CD14-positive monocyte (primary cell): ENCODE measurements at regions not wholly inside any gene's neighbourhood (a gene's known extent, or its start where the extent isn't known, plus 50 kb on each side); places are given as distances from the start of the nearest gene placed in this dataset.

Experiments used
- DNase-seq, 3 donors: peaks; one replicate each; pipeline ENCODE4 v3.0.0-alpha.2; 2011 to 2022
- H2AFZ ChIP-seq: 2 replicates; pipeline ENCODE4 v1.6.0; 2012; ENCODE audit warnings: mild to moderate bottlenecking, low read depth, low read length, inconsistent platforms; ENCODE audit not compliant: insufficient read depth, poor library complexity, severe bottlenecking
- H3K27ac ChIP-seq, 2 donors: 1 replicate in 1 of 2; 2 replicates in 1 of 2; pipeline ENCODE4 v1.5.1; 2012 to 2013; ENCODE audit warnings: low read length in 2 of 2, control low read depth in 1 of 2, inconsistent platforms in 1 of 2, low read depth in 1 of 2, mild to moderate bottlenecking in 1 of 2
- H3K27me3 ChIP-seq, 2 donors: one replicate each; pipeline versions ENCODE4 v1.6.0 to v1.6.1; 2011 to 2013; ENCODE audit warnings: low read length in 2 of 2; ENCODE audit not compliant: control insufficient read depth in 2 of 2, insufficient read depth in 2 of 2
- H3K36me3 ChIP-seq, 2 donors: replicated peaks in 1 of 2; 1 replicate in 1 of 2; 2 replicates in 1 of 2; pipeline versions ENCODE4 v1.5.1 to v1.6.1; 2012 to 2013; ENCODE audit warnings: low read length in 2 of 2, control low read depth in 1 of 2, inconsistent platforms in 1 of 2, mild to moderate bottlenecking in 1 of 2; ENCODE audit not compliant: insufficient read depth in 2 of 2, control insufficient read depth in 1 of 2
- H3K4me1 ChIP-seq, 2 donors: 1 replicate in 1 of 2; 2 replicates in 1 of 2; pipeline versions ENCODE4 v1.5.1 to v1.6.1; 2012 to 2013; ENCODE audit warnings: low read length in 2 of 2, control low read depth in 1 of 2, inconsistent platforms in 1 of 2, mild to moderate bottlenecking in 1 of 2, moderate library complexity in 1 of 2; ENCODE audit not compliant: insufficient read depth in 2 of 2, control insufficient read depth in 1 of 2
- H3K4me2 ChIP-seq: replicated peaks from 2 replicates; pipeline ENCODE3; 2012; ENCODE audit warnings: low read length, moderate library complexity, mild to moderate bottlenecking; ENCODE audit not compliant: poor library complexity, severe bottlenecking; ENCODE audit errors: extremely low read depth
- H3K4me3 ChIP-seq, 3 experiments: fragments of 200-600 bp in 1 of 3; sonication (generic) in 1 of 3; replicated peaks in 1 of 3; 1 replicate in 2 of 3; 2 replicates in 1 of 3; pipeline ENCODE4 v1.5.1; 2011 to 2013; ENCODE audit warnings: low read length in 3 of 3, mild to moderate bottlenecking in 3 of 3, control low read depth in 2 of 3, low read depth in 2 of 3, inconsistent platforms in 1 of 3, moderate library complexity in 1 of 3
- H3K79me2 ChIP-seq: 2 replicates; pipeline ENCODE4 v1.6.0; 2012; ENCODE audit warnings: mild to moderate bottlenecking, control low read depth, inconsistent platforms, low read length, moderate library complexity; ENCODE audit not compliant: insufficient read depth
- H3K9ac ChIP-seq: 2 replicates; pipeline ENCODE4 v1.6.0; 2017; ENCODE audit warnings: low read length, mild to moderate bottlenecking; ENCODE audit not compliant: insufficient read depth, poor library complexity, severe bottlenecking
- H3K9me3 ChIP-seq, 2 donors: replicated peaks in 1 of 2; 1 replicate in 1 of 2; 2 replicates in 1 of 2; pipeline versions ENCODE4 v1.5.1 to v1.6.1; 2012 to 2013; ENCODE audit warnings: low read length in 2 of 2, control low read depth in 1 of 2; ENCODE audit not compliant: control insufficient read depth in 1 of 2, insufficient read depth in 1 of 2
- H4K20me1 ChIP-seq: 2 replicates; pipeline ENCODE4 v1.6.0; 2012; ENCODE audit warnings: mild to moderate bottlenecking, low read length, control low read depth, moderate library complexity; ENCODE audit not compliant: insufficient read depth
- H3K27ac Mint-ChIP-seq, 7 donors: one replicate each; pipeline ENCODE4 v1.8.0; 2020; ENCODE audit warnings: mild to moderate bottlenecking in 7 of 7, mixed read lengths in 7 of 7, moderate library complexity in 6 of 7, inconsistent platforms in 2 of 7
- H3K27me3 Mint-ChIP-seq, 3 donors: one replicate each; pipeline ENCODE4 v1.8.0; 2021 to 2022; ENCODE audit warnings: low read depth in 3 of 3, mild to moderate bottlenecking in 3 of 3, mixed read lengths in 3 of 3, moderate library complexity in 3 of 3, inconsistent platforms in 1 of 3
- H3K36me3 Mint-ChIP-seq, 2 donors: one replicate each; pipeline ENCODE4 v1.8.0; 2020; ENCODE audit warnings: mixed read lengths in 2 of 2, inconsistent platforms in 1 of 2, mild to moderate bottlenecking in 1 of 2
- H3K4me1 Mint-ChIP-seq: one replicate; pipeline ENCODE4 v1.8.0; 2020; ENCODE audit warnings: mild to moderate bottlenecking, mixed read lengths
- H3K4me3 Mint-ChIP-seq, 2 donors: one replicate each; pipeline ENCODE4 v1.8.0; 2020; ENCODE audit warnings: mild to moderate bottlenecking in 2 of 2, mixed read lengths in 2 of 2, moderate library complexity in 1 of 2
- H3K9me3 Mint-ChIP-seq, 7 donors: one replicate each; pipeline ENCODE4 v1.8.0; 2020 to 2022; ENCODE audit warnings: mixed read lengths in 7 of 7, mild to moderate bottlenecking in 6 of 7, moderate library complexity in 6 of 7, inconsistent platforms in 2 of 7
- CTCF ChIP-seq: fragments of 200-600 bp; IDR thresholded peaks from one replicate; pipeline ENCODE4 v1.8.0; 2022; ENCODE audit warnings: antibody characterized with exemption, mild to moderate bottlenecking
- WGBS: methylation state at CpG from one replicate; pipeline ENCODE4 v1.1.5; 2013; ENCODE audit warnings: missing lambda C conversion rate; ENCODE audit not compliant: insufficient coverage; 5-methylcytosine and 5-hydroxymethylcytosine counted together
- intact Hi-C, 2 donors: fragments of 100-400 bp; cut with micrococcal nuclease; formaldehyde crosslinking; loops; one replicate each; pipeline versions ENCODE4 v1.15.0 to v1.15.1; 2023

GRCh38 chr3:109920749-109921148 lies 583.4 kb upstream of the DPPA4 start:
- Histone ChIP-seq H3K36me3 (no peaks in the 10 kb centered on the region), H3K79me2 (no peaks in the 10 kb centered on the region), H3K4me3 (no peak overlapping the region), H3K4me2 (no peak overlapping the region), H3K9me3 (no peaks in the 10 kb centered on the region), H3K27me3 (no peaks in the 10 kb centered on the region), H3K9ac (no peak overlapping the region), H2AFZ (no peak overlapping the region), H4K20me1 (no peaks in the 10 kb centered on the region), H3K27ac (no peak overlapping the region), H3K4me1 (no peaks in the 10 kb centered on the region)
- no peak for DNase-seq
- Mint-ChIP-seq H3K36me3 (no peaks in the 10 kb centered on the region), H3K9me3 (peaks cover 0 to 3% (median 0%) of the 10 kb centered on the region in 7 donors), H3K4me1 (no peaks in the 10 kb centered on the region), H3K27ac (no peak overlapping the region), H3K4me3 (no peak overlapping the region), H3K27me3 (no peaks in the 10 kb centered on the region)
- no CpG with 5 or more reads among the region's 2 CpGs for WGBS
- TF ChIP-seq CTCF, result no peak
- intact Hi-C loops, result no loop called here

GRCh38 chr3:109921509-109921908 lies 584.2 kb upstream of the DPPA4 start:
- no peak for TF ChIP-seq CTCF
- H3K27ac ChIP-seq, result no peak overlapping the region
- no peaks in the 10 kb centered on the region for H3K36me3 Mint-ChIP-seq
- no peaks in the 10 kb centered on the region for H3K27me3 Mint-ChIP-seq
- peaks cover 0 to 3% (median 0%) of the 10 kb centered on the region in 7 donors for H3K9me3 Mint-ChIP-seq
- H3K79me2 ChIP-seq, result no peaks in the 10 kb centered on the region
- no peaks in the 10 kb centered on the region for H3K36me3 ChIP-seq
- H3K4me3 Mint-ChIP-seq, result no peak overlapping the region
- DNase-seq, result no peak
- H3K4me3 ChIP-seq, result no peak overlapping the region
- no peak overlapping the region for H3K4me2 ChIP-seq
- 76% methylated on average over 4 of the region's 5 CpGs for WGBS
- no peak overlapping the region for H3K27ac Mint-ChIP-seq
- H2AFZ ChIP-seq, result no peak overlapping the region
- H4K20me1 ChIP-seq, result no peaks in the 10 kb centered on the region
- no peaks in the 10 kb centered on the region for H3K27me3 ChIP-seq
- no peaks in the 10 kb centered on the region for H3K9me3 ChIP-seq
- no peaks in the 10 kb centered on the region for H3K4me1 ChIP-seq
- H3K9ac ChIP-seq, result no peak overlapping the region
- intact Hi-C loops, result no loop called here
- no peaks in the 10 kb centered on the region for H3K4me1 Mint-ChIP-seq
